DND-41 (cell line): ENCODE measurements at regions not wholly inside any gene's neighbourhood (a gene's known extent, or its start where the extent isn't known, plus 50 kb on each side); places are given as distances from the start of the nearest gene placed in this dataset.

Experiments
- CTCF ChIP-seq: IDR thresholded peaks from 2 replicates; pipeline ENCODE4 v1.5.1; 2012; ENCODE audit warnings: borderline replicate concordance, low read length, moderate library complexity, mild to moderate bottlenecking; ENCODE audit not compliant: poor library complexity, severe bottlenecking; ENCODE audit errors: extremely low read depth
- EZH2 ChIP-seq: IDR thresholded peaks from 3 replicates; pipeline ENCODE4 v1.6.1; 2012; ENCODE audit warnings: borderline replicate concordance, low read depth, mild to moderate bottlenecking, moderate library complexity, low read length, inconsistent platforms; ENCODE audit not compliant: severe bottlenecking

- TF ChIP-seq EZH2 (no peak), CTCF (no peak)
Measured at GRCh38 chr15:58324533-58324932, 107.3 kb upstream of the LIPC start.
